SK-N-SH (cell line): ENCODE measurements at regions not wholly inside any gene's neighbourhood (a gene's known extent, or its start where the extent isn't known, plus 50 kb on each side); places are given as distances from the start of the nearest gene placed in this dataset.

Experiments
- CHD2 ChIP-seq: fragments of 150-350 bp; IDR thresholded peaks from 2 replicates; pipeline ENCODE4 v1.6.1; 2018; ENCODE audit warnings: low read length; ENCODE audit not compliant: partially characterized antibody
- CTCF ChIP-seq: fragments of 200-600 bp; sonication (generic); IDR thresholded peaks from 2 replicates; pipeline ENCODE4 v1.6.1; 2017; ENCODE audit warnings: antibody characterized with exemption, mild to moderate bottlenecking, moderate library complexity
- EP300 ChIP-seq, 2 experiments: IDR thresholded peaks; 2 replicates each; pipeline versions ENCODE4 v1.4.0 to v1.6.1; 2012; ENCODE audit warnings: borderline replicate concordance in 1 of 2, low read depth in 1 of 2, low read length in 1 of 2
- EZH2phosphoT487 ChIP-seq: fragments of 200-600 bp; sonication (generic); IDR thresholded peaks from 2 replicates; pipeline ENCODE4 v1.6.1; 2017; ENCODE audit warnings: low read depth, mixed run types, mild to moderate bottlenecking, antibody characterized with exemption, moderate library complexity, borderline replicate concordance
- FOXM1 ChIP-seq: IDR thresholded peaks from 2 replicates; pipeline ENCODE4 v1.4.0; 2012; ENCODE audit warnings: low read depth, mild to moderate bottlenecking
- JUND ChIP-seq: IDR thresholded peaks from 2 replicates; pipeline ENCODE4 v1.4.0; 2012
- POLR2AphosphoS5 ChIP-seq: IDR thresholded peaks from 2 replicates; pipeline ENCODE4 v1.6.1; 2012; ENCODE audit warnings: low read depth, low read length
- YY1 ChIP-seq: IDR thresholded peaks from 2 replicates; pipeline ENCODE4 v1.4.0; 2012; ENCODE audit warnings: low read depth, mild to moderate bottlenecking
- TF ChIP-seq, protein P1 (sequence below): IDR thresholded peaks from 2 replicates; pipeline ENCODE4 v1.4.0; 2012; ENCODE audit warnings: low read depth
- TF ChIP-seq, protein P2 (sequence below): fragments of 150-350 bp; IDR thresholded peaks from 2 replicates; pipeline ENCODE4 v1.6.1; 2017; ENCODE audit warnings: antibody characterized with exemption, low read length, low read depth, borderline replicate concordance

DNA sequence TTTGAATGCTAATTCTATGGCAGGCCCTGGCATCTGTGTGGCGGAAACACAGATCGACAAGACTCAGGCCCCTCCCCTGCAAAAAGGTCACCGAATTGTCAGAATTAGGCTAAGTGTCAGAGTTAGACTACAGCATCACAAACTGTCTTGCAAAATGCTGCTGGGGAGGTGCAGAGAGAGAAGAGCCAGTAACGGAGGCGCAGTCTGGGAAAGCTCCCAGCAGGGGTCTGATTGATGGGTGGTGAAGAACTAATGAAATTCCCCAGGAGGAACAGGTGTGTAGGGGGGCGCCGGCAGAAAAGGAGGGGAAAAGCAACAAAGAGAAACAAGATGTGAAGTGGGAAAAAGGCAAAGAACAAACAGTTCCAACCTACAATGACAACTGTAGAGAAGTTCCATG, 72.7 kb upstream of the TAMM41 start:
- TF ChIP-seq CTCF (no peak), YY1 (no peak), JUND (no peak), EZH2phosphoT487 (no peak), CHD2 (no peak), POLR2AphosphoS5 (no peak), EP300 (IDR thresholded peaks at IDR 0.05; ENCODE audit: borderline replicate concordance in 1 of 2, low read depth in 1 of 2, low read length in 1 of 2) (no peak), FOXM1 (no peak)
- TF ChIP-seq, protein P1, sequence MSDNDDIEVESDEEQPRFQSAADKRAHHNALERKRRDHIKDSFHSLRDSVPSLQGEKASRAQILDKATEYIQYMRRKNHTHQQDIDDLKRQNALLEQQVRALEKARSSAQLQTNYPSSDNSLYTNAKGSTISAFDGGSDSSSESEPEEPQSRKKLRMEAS = no peak
- TF ChIP-seq, protein P2, sequence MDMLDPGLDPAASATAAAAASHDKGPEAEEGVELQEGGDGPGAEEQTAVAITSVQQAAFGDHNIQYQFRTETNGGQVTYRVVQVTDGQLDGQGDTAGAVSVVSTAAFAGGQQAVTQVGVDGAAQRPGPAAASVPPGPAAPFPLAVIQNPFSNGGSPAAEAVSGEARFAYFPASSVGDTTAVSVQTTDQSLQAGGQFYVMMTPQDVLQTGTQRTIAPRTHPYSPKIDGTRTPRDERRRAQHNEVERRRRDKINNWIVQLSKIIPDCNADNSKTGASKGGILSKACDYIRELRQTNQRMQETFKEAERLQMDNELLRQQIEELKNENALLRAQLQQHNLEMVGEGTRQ = no peak
